ENCODE measurements at regions not wholly inside any gene's neighbourhood (a gene's known extent, or its start where the extent isn't known, plus 50 kb on each side); places are given as distances from the start of the nearest gene placed in this dataset.

- DNase-seq: no peak
These were observed 500.4 kb downstream of the MIAT start for GRCh38 chr22:27157666-27158370.

- DNase-seq: no peak
These were observed 501.6 kb downstream of the MIAT start for GRCh38 chr22:27159016-27159415.

GRCh38 chr22:27159716-27160295 lies 502.4 kb downstream of the MIAT start:
- no peak for DNase-seq

- DNase-seq: no peak
These were observed 506.1 kb downstream of the MIAT start for GRCh38 chr22:27163162-27164137.

GRCh38 chr22:27164781-27165503 lies 507.6 kb downstream of the MIAT start:
- DNase-seq: no peak

- DNase-seq: no peak
These were observed 511.3 kb downstream of the MIAT start for GRCh38 chr22:27168681-27169080.

- DNase-seq: no peak
These were observed 513.1 kb downstream of the MIAT start for GRCh38 chr22:27170491-27170890.

GRCh38 chr22:27171212-27171611 lies 513.8 kb downstream of the MIAT start:
- no peak for DNase-seq

- DNase-seq: no peak
These were observed 516.1 kb downstream of the MIAT start for GRCh38 chr22:27173530-27173929.

GRCh38 chr22:27175021-27175838 lies 517.8 kb downstream of the MIAT start:
- peak in 1 of 56 donors; percentile 14 for DNase-seq

- DNase-seq: no peak
These were observed 518.6 kb downstream of the MIAT start for GRCh38 chr22:27175974-27176373.

GRCh38 chr22:27179161-27179560 lies 521.8 kb downstream of the MIAT start:
- no peak for DNase-seq

GRCh38 chr22:27181537-27181936 lies 524.1 kb downstream of the MIAT start:
- DNase-seq: no peak

GRCh38 chr22:27183474-27183873 lies 526.1 kb downstream of the MIAT start:
- DNase-seq: no peak

GRCh38 chr22:27185099-27185709 lies 527.8 kb downstream of the MIAT start:
- DNase-seq: no peak

- DNase-seq: no peak
These were observed 528.4 kb downstream of the MIAT start for GRCh38 chr22:27185760-27186302.

- no peak for DNase-seq
These were observed 529.3 kb downstream of the MIAT start for GRCh38 chr22:27186643-27187042.

- no peak for DNase-seq
These were observed 534.9 kb downstream of the MIAT start for GRCh38 chr22:27192135-27192829.

GRCh38 chr22:27193215-27193614 lies 535.8 kb downstream of the MIAT start:
- DNase-seq: no peak

Data from nucleus accumbens (tissue), 56 donors.